Activated CD8-positive, alpha-beta memory T cell treated with anti-CD3 and anti-CD28 coated beads for 48 hours (primary cell): ENCODE measurements at regions not wholly inside any gene's neighbourhood (a gene's known extent, or its start where the extent isn't known, plus 50 kb on each side); places are given as distances from the start of the nearest gene placed in this dataset.
"Not testable (repeated sequence)": the region's sequence is repeated elsewhere in the genome, so short reads cannot be mapped to it uniquely, and the experiment has no call there.

ENCODE experiments used
- DNase-seq, 3 experiments: peaks; one replicate each; pipeline ENCODE4 v3.0.0-alpha.2; 2020; ENCODE audit warnings: low read depth in 2 of 3, low spot score in 2 of 3

DNA sequence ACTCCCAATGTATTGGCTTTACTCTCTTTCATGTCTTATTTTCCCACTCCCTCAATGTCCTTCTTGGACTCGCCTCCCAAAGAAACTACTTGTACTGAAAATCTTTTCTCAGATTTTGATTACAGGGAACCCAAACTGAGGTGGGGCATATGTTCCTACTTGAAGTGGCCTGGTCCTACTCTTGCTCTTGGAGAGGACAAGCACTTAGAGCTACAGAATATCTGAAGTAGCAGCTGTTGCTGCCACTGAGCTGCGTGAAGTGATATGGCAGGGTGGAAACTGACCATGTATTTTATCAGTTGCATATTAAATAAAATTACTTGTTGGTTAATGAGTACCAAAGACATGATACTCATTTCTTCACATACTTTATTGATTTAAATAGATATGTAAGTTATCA lies 129.5 kb downstream of the TSEN15 start:
- no peak for DNase-seq

DNA sequence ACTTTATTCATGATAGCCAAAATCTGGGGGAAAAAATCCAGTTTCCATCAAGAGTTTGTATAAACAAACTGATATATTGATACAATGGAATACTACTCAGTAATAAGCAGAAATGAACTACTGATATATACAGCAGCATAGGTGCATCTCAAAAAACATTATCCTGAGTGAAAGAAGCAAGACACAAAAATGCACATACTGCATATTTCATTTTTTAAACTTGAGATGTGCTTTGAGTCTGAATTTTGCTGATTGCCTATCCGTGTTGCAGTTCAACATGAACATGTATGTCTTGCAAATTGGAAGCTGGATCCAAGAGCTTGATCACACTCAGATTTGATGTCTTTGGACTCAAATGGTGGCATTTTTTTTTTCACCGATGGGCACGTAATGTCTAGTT lies 132.4 kb downstream of the TSEN15 start:
- no peak for DNase-seq

- not testable (repeated sequence) for DNase-seq
Observed at GRCh38 chr1:184184614-184185013, 133.1 kb downstream of the TSEN15 start.

DNA sequence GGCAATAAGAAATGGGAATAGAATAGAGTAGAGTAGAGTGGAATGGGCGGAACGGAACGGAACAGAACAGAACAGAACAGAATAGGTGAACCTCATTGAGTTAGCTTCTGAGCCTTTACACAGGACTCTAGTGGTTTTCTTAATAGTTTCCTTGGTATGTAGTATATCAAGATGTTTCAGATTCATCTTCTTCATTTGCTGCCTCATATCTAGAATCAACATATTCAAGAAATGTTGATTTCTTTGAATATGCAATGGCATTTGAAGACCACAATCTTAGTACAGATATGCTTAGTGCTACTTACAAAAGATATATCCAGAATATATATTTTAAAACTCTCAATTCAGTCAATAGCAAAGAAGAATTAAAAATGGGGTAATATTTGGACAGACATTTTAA lies 133.8 kb downstream of the TSEN15 start:
- no peak for DNase-seq

DNA sequence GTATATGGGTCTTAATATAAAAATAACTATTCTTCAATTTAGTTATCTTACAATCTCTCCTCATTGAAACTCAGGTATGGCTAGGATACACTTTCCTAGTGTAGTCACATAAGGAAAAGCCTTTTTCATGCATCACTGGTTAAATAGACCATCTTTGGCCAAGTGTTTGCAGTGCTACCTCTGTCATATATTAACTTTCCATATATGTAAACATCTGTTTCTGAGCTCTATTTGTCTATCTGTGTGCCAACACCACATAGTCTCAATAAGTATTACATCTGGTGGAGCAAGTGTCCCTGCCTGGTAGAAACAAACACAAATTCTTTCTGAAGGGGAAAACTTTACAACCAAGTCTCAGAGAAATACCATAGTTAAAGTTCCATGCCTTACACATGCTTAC lies 134.6 kb downstream of the TSEN15 start:
- no peak for DNase-seq

DNA sequence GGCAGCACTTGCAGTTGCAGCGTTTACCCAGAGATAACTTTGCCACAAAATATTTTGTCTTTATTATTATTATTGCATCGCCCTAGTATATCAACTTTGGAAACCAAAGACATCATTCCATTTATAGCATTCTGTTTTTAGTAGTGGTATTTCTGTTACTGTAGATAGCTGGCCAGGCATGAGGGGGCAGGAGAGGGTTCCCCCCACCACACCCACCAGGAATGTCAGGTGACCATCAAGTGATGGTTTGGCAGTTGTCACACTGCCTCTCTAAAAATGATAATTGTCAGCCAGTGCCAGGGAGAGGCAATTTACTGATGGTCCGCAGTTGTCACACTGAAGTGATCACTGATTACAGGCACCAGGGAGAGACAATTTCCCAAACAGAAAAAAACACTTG lies 135.6 kb downstream of the TSEN15 start:
- DNase-seq = no peak

DNA sequence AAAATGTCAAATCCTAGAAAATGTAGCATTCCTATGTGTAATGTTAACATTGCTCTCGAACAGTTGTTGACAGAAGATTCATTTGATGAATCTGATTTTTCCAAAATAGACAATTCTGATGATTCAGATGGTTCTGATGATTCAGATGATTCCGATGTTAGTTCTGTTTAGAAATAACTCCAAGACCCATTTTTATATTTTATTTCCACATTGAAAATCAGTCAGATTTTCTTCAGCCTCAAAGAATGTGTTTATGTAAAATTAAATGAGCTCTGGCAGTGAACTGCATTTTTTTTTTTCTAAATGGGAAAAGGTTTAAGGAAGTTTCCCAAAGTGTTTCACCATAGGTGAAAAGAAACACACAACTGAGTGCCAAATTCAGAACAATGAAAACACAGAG lies 136.5 kb downstream of the TSEN15 start:
- no peak for DNase-seq

- no peak for DNase-seq
Observed at GRCh38 chr1:184189361-184189760, 137.8 kb downstream of the TSEN15 start.

GRCh38 chr1:184190616-184191015 lies 139.1 kb downstream of the TSEN15 start:
- DNase-seq = no peak

- DNase-seq = no peak
Observed at GRCh38 chr1:184191181-184191621, 139.7 kb downstream of the TSEN15 start.

- no peak for DNase-seq
Observed at GRCh38 chr1:184192796-184193195, 141.3 kb downstream of the TSEN15 start.

GRCh38 chr1:184193451-184193850 lies 141.9 kb downstream of the TSEN15 start:
- no peak for DNase-seq

DNA sequence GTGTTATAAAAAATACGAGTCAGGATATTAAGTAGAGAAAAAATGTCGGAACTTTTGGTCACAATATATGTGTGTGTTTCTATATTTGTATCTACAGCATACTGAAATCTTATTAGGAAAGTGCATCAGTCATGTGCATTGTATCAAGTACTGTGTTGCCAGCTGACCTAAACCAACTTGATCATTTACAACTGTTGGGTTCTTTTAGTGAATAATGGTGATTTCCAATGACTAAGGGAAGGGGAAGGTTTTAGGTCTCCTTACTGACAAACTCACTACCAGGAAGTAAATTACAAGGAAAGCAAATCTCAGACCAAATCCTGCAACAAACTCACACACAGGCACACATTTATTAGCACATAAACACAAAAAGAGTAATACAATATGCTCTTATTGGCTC lies 142.7 kb downstream of the TSEN15 start:
- no peak for DNase-seq

DNA sequence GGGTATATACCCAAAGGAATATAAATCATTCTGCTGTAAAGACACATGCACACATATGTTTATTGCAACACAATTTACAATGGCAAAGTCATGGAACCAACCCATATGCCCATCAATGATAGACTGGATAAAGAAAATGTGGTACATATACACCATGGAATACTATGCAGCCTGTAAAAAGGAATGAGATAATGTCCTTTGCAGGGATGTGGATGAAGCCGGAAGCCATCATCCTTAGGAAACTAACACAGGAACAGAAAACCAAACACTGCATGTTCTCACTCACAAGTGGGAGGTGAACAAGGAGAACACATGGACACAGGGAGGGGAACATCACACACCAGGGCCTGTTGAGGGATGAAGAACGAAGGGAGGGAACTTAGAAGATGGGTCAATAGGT lies 144.2 kb downstream of the TSEN15 start:
- DNase-seq = not testable (repeated sequence)

- no peak for DNase-seq
Observed at GRCh38 chr1:184197831-184198230, 146.3 kb downstream of the TSEN15 start.

DNA sequence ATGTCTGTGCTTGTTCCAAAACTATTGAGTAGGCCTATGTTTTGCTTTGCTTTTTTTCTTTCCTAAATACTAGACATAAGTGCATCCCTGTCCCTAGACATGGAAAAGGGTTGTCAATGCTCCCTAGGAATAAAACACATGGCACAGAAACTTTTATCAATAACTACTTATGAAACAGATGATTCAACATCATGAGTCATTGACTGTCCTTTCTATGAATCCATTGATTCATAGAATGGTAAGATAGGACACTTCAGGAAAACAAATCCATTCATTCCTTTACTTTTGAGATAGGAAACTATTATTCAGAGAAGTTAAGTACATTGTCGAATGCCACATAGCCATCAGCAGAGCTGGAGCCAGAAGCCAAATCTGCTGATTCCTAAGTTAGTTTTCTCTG lies 147.5 kb downstream of the TSEN15 start:
- DNase-seq = no peak

- no peak for DNase-seq
Observed at GRCh38 chr1:184199438-184200085, 148.0 kb downstream of the TSEN15 start.

DNA sequence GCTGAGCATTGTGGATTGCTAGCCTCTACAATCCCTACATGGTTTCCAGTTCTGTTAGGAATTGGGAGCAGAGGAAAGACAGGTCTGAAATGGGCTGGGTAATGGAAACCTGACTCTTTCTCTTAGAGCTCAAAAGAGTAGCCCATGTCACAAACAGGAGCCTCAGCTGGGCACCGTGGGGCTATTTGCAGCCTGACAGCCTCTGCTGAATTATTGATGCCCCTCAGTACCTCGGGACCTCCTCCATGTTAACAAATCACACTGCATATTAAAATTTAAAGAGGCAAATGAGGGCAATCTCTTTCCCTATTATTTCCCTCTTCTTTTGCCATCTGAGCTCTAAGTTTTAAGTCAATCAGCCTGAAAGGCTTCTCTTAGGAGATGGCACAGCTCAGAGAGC lies 157.1 kb downstream of the TSEN15 start:
- DNase-seq = no peak

DNA sequence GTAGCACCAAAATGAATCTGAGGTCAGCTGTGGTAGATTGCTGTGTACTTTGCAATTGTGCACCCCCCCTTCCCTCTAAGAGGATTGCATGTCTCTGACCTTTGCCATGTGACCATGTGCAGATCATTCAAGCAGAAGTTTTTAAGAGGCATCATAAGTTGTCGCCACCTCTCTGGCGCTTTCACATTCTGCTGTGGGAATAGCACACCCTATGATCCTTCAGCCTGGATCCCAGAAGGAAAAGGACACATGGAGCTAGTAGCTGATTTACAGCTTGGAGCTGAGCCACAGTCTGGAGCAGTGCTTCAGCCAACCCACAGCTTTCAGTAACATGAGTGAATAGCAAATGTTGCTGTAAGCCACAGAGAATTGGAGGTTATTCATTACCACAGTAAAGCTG lies 158.5 kb downstream of the TSEN15 start:
- DNase-seq = no peak

DNA sequence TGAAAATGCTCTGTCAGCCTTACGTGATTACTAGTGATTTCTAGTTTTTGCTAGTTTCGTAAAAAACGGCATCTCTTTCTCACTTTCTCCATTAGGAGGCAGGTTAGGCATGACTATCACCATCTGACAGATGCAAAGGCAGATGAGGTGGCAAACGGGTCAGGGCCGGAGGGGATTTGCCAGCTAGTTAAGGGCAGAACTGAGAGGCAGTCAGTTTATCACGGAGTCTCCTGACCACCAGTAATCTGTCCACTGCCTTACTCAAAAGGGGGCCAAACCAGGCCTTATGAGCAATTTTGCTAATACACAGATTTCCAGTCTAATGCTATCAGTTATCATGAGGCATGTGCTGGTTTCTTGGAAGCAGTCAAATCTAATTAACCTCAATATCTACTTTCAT lies 159.3 kb downstream of the TSEN15 start:
- DNase-seq = no peak

DNA sequence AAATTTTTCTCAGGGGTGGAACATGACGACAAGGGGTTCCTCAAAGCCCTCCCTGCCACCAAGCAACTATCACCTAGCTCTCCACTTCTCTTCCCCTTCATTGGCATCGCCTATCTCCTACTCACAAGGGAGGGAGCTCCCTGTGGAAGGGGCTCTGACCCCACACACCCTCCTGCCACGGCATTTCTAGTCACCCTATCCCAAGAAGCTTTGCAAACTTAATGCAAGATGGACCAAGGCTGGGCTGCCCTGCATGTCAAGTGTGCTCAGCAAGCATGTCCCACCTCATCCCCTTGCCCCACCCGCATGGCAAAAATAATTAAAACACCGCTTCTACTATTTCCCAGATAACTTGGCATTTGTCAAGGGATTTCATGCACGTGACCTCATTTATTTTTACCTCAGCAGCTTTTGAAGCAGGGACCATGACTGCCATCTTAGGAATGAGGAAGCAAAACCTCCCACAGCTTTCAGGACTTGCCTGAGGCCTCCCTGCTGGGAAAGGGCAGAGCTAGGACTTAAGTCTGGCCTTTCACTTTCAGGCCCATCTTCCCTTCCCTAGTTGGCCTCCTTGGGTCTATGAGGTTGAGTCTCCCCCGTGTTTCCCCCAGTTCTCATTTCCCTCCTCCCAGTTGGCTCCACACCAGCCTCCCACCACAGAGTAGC lies 161.3 kb downstream of the TSEN15 start:
- no peak for DNase-seq

DNA sequence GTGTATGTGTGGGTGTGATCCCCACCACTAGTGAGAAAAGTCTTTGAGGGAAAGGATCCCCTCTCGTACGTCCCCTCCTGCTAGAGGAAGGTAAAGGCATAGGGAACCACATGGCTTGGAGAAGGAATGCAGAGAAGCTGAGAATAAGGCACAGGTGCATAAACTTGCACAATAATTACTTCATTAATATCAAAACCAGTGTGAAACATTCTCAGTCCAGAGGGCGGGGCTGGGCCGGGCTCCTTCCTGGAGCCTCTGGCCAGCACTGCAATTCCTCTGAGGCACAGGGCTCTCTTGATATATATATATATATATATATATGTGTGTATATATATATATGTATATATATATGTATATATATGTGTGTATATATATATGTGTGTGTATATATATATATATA lies 162.6 kb downstream of the TSEN15 start:
- no peak for DNase-seq

GRCh38 chr1:184215274-184215925 lies 163.9 kb downstream of the TSEN15 start:
- no peak for DNase-seq
